LoVo (cell line): ENCODE measurements at regions not wholly inside any gene's neighbourhood (a gene's known extent, or its start where the extent isn't known, plus 50 kb on each side); places are given as distances from the start of the nearest gene placed in this dataset.
"Not testable (repeated sequence)": the region's sequence is repeated elsewhere in the genome, so short reads cannot be mapped to it uniquely, and the experiment has no call there.

Experiments
- DNase-seq: peaks from one replicate; pipeline ENCODE4 v3.0.0-alpha.2; 2016; ENCODE audit warnings: low spot score

DNA sequence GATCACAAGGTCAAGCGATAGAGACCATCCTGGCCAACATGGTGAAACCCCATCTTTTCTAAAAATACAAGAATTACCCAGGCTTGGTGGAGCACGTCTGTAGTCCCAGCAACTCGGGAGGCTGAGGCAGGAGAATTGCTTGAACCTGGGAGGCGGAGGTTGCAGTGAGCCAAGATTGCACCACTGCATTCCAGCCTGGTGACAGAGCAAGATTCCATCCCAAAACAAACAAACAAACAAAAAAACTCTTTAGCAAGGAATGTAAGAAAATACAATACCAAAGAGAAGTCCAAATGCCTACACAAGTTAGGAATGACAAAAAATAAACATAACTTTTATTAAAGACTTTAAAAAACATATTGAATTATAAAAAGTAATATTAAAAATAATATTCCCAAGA lies 462.3 kb downstream of the C12orf50 start:
- not testable (repeated sequence) for DNase-seq

DNA sequence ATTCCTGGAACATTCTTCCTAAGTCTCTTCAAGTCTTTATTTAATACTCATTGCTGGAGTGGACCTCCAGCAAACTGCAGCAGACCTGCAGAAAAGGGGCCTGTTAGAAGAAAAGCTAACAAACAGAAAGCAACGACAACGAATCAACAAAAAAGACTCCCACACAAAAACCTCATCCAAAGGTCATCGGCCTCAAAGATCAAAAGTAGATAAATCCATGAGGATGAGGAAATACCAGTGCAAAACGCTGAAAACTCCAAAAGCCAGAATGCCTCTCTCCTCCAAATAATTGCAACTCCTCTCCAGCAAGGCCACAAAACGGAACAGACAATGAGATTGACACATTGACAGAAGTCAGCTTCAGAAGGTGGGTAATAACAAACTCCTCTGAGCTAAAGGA lies 472.2 kb downstream of the C12orf50 start:
- no peak for DNase-seq

DNA sequence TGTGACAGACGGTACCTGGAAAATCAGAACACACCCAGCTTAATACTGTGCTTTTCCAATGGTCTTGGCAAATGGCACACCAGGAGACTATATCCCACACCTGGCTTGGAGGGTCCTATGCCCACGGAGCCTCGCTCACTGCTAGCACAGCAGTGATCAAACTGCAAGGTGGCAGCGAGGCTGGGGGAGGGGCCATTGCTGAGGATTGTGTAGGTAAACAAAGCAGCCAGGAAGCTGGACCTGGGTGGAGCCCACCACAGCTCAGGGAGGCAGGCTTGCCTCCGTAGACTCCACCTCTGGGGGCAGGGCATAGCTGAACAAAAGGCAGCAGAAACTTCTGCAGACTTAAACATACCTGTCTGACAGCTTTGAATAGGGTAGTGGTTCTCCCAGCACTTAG lies 498.0 kb downstream of the C12orf50 start:
- not testable (repeated sequence) for DNase-seq

DNA sequence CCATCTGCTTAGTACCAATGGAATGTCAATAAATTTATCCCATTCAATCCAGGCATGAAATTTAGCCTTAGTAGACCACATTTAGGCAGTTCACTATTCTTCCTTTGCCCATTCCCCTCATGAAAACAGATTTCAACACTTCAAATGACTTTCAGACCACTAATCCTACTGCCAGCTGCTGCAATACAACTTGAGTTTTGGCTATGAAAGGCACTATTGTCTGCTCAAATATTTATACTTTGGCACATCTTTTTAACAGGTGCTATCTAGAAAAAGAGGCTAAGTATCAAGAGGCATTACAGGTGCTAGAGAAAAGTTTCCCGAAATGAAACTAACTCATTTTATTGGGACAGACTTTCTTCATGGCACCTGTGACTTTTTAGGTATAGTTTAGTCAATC lies 499.8 kb downstream of the C12orf50 start:
- DNase-seq, result no peak

DNA sequence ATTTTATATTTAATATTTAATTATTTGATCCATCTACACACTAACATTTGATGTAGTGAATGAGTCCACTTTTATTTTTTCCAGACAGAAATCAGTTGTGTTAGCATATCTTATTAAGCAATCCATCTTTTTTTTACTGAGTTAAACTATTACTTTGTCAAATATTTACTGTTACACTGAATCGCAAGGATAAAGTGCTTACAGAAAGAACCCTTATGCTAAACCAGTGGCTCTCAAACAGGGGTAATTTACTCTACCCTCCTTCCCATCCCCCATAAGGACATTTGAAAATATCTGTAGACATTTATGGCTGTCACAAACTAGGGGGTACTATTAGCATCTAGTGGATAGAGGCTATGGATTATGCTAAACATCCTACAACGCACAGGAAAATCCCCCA lies 508.2 kb downstream of the C12orf50 start:
- no peak for DNase-seq

DNA sequence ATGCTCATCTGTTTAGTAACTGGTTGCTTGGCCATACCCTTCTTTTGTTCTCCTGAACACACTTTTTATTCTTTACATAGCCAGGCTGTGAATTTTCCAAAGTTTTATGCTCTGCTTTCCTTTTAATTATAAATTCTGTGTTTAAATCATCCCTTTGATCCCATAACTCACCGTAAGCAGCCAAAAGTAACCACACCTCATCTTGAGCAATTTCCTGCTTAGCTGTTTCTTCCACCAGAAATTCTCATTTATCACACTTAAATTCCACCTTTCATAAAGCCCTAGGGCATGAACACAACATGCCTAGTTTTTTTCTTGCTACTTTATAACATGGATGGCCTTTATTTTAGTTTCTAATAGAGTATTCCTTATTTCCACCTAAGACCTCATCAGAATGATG lies 510.7 kb downstream of the C12orf50 start:
- DNase-seq, result no peak

DNA sequence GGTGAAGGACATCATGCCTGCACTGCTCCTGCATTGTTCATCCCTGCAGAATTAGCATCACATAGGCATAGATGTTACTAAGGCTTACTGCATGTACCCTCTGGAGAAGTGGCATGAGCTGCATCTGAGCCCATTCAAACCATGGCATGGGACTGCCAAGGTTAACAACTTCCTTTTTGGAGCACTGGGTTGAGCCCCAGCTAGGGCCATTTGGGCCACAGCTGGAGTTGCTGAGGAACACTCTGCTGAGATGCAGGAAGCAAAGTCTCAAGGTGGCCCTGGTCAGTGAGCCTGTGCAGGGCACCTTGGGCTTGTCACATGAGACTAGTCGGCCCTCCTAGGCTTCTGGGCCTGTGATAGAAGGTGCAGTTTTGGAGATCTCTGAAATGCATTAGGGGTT lies 511.2 kb downstream of the C12orf50 start:
- no peak for DNase-seq

DNA sequence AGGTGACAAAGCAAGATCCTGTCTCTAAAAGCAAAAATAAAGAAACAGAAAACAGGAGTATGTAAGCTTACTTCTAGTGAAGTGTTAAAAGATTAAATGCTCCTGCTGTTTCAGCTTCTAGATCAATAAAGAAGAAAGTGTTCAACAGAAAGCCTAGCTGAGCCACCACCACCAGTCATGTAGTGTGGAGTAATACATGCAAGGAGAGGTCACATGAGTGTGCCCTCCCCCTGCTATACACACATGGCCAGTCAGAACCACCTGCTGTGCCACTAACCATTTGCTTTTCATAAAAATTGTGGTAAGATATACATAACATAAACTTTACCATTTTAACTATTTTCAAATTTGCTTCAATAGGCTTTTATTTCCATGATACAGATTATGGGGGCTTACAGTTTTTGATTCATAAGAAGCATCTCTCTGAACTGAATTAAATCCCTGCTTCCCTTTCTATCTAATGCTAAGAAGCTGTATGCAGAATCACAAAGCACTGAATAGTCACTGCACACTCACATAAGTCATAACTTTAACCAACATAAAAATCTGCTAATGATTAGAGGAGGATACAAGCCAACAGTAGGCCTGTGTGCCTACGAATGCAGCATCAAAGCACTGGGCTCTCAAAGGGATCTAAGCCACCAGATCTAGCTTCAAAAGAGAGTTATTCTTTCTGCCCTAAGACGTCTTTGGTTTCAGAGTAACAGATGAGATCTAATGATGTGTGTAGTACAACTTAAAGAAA lies 515.5 kb downstream of the C12orf50 start:
- DNase-seq, result no peak

DNA sequence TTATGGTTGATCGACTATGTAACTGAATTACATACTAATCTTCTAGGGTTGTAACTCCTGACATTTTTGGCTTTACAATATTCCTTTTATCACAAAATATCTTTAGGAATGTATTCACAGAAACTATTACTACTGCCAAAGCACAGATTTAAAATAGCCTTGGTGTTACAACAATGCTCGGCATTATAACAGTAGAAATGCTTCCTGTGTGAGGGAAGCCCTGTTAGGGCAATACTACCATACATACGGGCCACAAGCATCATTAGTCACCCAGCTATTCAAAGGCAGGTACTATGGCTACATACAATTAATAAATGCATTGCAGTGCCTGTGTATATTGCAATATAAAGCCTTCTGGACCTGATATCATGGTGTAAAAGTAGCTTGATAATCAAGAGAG lies 517.8 kb downstream of the C12orf50 start:
- no peak for DNase-seq

DNA sequence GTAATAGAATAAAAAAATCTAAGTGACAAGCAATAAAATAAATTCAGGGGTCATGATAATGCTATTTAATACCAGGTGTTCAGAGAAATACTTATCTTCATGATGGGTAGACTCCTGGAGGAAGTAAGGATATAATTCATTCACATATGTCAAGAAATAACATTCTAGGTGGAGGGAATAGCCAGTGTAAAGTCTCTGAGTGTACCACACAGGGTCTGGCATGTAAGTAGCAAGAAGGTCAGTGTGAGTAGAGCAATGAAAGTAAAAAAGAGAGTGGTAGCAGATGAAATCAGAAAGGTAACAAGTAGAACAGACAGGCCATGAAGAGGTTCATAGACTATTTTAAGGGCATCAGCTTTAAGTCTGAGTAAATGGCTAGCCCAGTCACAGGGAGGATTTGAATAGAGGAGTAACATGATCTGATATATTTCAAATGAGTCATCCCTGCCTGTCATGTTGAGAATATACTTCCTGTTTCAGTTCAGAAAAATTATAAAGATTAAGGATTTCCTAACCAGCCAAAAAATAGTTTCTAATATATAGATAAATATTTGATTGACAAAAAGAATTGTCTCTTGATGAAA lies 519.9 kb downstream of the C12orf50 start:
- peak; percentile 41 for DNase-seq

DNA sequence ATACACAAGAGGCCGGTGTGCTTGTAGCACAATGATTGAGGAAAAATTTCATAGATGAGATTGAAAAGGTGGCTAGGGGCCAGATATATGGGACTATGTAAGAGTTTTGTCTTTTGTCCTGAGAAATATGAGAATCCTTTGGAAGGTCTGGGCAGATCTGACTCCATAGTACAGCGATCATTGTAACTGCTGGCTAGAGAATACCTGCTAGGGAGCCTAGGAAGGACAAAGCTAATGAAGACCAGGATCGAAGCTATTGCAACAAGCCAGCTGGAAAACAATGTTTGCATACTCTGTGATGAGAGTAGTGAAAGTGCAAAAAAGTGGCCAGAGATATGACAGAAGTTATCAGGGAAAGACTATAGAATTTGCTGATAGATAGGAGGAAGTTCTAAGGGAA lies 537.6 kb downstream of the C12orf50 start:
- no peak for DNase-seq

DNA sequence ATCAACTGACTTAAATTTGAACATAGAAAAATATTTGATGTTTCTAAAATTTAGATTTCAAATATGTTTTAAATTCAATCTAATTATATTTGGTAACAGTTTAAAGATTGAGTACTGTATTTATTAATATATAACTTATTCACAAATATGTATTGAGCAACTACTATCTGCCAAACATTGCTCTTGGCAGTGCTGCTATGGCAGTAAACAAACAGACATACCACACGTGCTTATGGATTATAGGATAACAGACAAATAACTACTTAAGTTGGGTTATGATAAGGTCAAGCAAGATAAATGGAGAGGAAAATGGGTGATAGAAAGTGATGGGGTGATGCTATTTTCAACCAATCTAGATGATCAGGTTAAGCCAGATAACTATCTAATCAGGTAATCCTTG lies 538.1 kb downstream of the C12orf50 start:
- no peak for DNase-seq

DNA sequence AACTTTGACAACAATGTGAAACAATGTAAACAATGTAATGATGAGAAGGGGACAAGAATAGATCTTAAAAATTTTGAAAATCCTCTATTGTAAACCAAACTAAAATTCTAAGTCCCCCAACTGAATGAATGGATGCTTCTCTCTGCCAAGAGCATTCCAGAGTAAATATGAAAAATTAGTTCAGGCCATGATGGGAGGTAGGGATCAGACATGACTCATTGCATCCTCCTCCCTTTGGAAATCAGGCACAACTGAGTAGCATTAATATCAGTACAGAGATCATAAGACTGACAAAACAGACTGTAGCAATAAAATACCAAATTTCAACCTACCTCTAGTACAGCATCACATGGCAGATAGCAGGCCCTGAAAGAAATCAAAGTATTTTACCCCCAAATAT lies 559.9 kb downstream of the C12orf50 start:
- no peak for DNase-seq

DNA sequence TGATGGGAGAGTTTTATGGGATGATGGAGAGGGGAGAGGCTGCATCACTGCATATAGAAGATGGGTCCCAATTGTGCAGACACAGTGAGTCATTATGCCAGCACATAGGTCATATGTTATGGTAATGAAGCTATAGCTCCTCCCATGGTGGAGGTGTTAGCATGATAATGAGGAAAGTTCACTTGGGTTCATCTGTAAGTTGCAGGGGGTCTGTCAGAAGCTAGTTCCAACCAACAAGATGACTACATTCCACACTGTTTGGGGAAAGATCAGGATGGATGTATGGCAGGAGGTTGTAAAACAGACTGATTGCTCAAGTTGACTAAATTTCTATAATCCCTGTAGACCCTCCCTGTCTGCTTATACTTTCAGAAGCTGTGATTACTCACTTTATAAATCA lies 561.3 kb downstream of the C12orf50 start:
- DNase-seq, result no peak

DNA sequence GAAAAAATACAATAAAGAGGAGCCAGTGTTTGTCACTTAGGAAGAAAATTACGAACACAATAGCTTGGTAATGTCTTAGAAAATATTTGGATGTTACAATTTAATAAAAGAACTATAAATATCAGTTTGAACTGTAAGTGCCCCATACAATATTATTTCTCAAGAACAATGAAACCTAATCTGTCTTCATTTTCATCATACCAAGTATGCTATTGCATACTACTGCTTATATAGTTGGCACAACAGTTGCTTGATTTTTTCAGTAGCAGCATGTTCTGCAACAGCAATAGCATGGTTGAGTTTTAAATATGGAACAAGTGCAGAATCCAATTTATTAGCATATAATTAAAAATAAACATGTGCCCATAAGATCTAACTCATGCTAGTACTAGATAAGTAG lies 564.6 kb downstream of the C12orf50 start:
- no peak for DNase-seq

DNA sequence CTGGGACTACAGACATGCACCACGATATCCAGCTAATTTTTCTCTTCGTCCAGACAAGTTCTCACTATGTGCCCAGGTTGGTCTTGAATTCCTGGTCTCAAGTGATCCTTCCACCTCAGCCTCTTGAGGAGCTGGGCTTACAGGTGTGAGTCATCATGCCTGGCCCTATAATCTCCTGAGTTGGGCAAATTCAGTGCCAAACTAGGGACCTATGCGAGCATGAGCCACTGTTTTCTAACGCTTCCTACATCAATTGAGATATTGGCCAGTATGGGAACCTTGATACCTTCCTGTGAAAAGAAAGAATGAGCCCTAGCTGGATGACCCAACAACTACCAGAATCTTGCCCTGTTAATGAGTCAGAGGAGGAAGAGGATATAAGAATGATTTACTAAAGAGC lies 585.2 kb downstream of the C12orf50 start:
- DNase-seq, result peak; percentile 14

DNA sequence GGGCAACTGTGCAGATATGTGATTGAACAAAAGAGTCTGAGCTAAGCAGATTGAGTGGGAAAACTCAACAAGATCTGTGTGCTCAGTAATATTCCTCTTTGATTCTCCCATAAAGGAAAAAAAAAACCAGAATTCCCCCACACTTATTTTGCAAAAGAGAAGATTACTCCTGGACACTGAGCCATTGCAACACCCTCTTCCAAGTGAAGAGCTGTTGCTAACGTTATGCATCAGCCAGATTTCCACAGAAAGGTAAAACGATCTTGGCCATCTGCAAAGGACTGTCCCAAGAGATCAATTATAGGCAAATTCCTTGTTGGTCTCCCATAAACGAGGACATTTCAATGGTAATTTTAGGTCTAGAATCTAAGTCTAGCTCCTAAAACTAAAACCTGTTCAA lies 587.7 kb downstream of the C12orf50 start:
- no peak for DNase-seq

DNA sequence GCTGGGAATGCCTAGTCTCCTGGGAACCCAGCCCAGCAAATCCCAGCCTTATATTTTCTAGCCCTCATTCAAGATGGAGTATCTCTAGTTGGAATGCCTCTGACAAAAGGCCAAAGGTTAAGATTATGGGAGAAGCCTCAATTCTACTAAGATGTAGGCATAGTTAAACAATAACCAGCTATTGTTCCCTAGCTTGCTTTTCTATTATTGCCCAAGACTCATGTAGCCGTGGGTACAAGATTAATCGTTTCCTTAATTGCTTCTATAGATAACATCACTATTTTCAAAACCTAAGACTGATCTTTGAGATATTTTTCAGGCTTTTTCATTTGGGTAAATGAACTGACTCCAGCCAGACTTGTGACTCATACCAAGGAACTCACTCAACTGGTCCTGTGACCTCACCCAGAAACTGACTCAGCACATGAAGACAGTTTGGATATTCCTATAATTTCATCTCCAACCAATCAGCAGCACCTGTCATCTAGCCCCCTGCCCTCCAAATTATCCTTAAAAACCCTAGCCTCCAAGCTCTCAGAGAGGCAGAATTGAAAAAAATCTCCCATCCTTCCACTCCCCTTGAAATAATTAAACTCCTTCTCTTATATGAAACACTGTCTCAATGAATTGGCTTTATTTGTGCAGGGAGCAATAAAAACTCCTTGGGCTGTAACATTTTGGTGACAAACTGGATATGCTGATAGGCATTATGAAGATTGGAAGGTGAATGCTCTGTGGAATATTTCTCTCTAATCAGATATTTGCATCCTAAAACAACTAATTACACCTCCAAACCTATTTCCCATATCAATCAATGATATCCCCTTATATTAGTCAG lies 589.0 kb downstream of the C12orf50 start:
- DNase-seq, result peak; percentile 87

DNA sequence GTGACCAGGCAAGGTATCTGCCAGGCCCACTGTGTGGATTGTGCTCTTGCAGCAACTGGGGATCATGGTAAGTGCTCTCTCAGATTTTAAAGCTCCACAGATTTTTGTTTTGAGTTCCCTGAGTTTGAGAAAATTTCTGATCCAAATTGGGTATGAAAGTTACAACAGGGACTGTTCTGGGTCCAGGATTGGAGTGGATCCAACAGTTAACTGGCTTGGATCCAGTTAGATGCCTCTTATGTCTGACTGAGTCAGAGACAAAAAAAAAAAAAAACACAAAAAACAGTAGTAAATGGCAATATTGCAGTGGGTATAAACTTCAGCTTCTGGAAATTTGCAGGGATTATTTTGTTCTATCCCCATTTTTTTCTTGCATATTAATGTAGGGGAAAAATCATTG lies 598.8 kb downstream of the C12orf50 start:
- DNase-seq, result no peak

DNA sequence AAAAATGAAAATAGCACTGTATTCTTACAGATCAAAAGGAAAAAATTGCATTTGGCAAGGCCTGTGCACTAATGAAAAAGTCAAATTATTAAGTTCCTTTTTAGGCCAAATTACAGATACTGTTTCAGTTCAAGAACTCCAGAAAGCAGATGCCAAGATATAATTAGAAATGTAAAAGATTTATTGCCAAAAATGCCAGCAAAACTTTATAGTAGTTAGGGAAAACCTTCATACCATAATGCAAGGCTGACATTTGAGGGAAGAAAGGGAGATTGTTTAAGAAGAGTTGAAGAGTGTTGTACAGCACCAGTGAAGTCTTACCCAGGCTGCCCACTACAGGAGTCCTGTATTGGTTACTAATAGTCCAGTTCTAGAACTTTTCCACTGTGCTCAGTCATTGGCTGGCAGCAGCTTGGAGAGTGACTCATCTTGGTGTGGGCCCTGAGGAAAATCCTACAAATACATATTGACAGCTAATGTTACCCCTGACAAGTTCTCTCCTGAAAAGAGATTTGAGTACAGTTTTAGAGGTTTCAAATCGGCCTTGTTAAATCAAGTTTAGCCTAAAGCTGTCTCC lies 600.4 kb downstream of the C12orf50 start:
- no peak for DNase-seq

DNA sequence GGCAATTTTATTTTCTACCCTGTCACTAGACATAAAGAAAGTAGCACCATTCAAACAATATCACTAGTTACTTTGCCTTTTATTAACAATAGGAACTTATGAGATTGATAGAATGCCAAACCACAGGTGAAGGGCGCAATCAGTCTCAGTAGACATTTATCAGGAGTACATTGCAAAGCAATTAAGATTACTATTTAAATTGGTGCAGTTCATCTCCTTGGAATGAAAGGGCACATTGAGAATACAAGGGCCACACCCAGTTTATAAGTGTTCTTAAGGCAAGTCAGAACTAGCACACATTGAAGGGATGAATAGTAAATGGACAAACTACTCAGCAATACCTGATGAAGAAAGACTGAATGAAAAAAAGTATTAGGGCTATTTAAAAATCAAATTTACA lies 601.4 kb downstream of the C12orf50 start:
- peak; percentile 56 for DNase-seq

DNA sequence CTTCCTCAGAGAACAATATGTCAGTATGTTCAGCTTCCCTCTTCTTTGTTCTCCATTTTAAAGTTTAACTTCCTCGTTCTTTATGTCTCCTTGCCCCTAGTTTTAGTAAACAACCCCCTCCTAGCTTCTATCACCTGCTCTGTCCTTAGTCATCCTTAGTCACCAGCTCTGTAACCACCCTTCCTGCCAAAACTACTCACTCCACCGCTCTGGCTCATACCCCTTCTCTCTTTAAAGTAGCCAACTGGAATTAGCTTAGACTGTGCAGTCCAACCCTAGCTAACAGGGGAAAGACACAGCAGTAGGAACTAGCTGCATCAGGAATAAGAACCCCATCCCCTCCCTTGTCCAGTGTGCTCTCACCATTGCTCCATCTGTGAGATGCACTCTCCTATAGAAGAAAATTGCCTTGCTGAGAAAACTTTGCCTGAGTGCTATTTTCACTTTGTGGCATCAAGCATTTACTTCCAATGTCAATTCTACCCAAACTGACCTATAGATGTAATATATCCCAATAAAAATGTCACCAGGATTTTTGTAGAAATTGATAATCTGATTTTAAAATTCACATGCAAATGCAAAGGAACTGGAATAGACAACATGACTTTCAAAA lies 603.2 kb downstream of the C12orf50 start:
- peak; percentile 34 for DNase-seq
